Endothelial cell of umbilical vein (primary cell): ENCODE measurements at regions not wholly inside any gene's neighbourhood (a gene's known extent, or its start where the extent isn't known, plus 50 kb on each side); places are given as distances from the start of the nearest gene placed in this dataset.

Experiments used
- BruUV-seq: library from RNA; stranded (reverse); fragments of 400-500 nt; replicated peaks from 2 replicates; lab custom pipeline; 2021; lab: Mats Ljungman, UMichigan
- CTCF ChIA-PET: fragments of 300-600, 350-600 bp; sonication (Branson Sonifier 250); formaldehyde crosslinking; loops from one replicate; lab custom pipeline; 2021; ENCODE audit warnings: antibody characterized with exemption, inconsistent platforms; lab: Charles Lee
- POLR2A ChIA-PET: fragments of 300-600, 350-600 bp; sonication (Branson Sonifier 250); formaldehyde crosslinking; loops from one replicate; lab custom pipeline; 2021; ENCODE audit warnings: antibody characterized with exemption, inconsistent platforms; lab: Charles Lee
- DNase-seq: peaks from one replicate; pipeline ENCODE4 v3.0.0-alpha.2; 2011; ENCODE audit warnings: low read depth, low spot score
- FAIRE-seq: peaks from 2 replicates; lab custom pipeline; 2011; peaks lifted over from hg19 to GRCh38; lab: Jason Lieb, UNC
- H2AFZ ChIP-seq: 2 replicates; pipeline ENCODE4 v1.6.0; 2012; ENCODE audit warnings: low read depth, low read length, control low read depth, inconsistent platforms
- H3K27ac ChIP-seq: 2 replicates; pipeline ENCODE4 v1.5.1; 2011; ENCODE audit warnings: low read depth, mild to moderate bottlenecking, control low read depth, low read length, moderate library complexity; ENCODE audit not compliant: insufficient read depth
- H3K27me3 ChIP-seq, 2 experiments: 2 replicates each; pipeline versions ENCODE4 v1.6.0 to v1.6.1; 2011; ENCODE audit warnings: low read length in 2 of 2, mixed read lengths in 1 of 2; ENCODE audit not compliant: control insufficient read depth in 2 of 2, insufficient read depth in 2 of 2
- H3K36me3 ChIP-seq, 2 experiments: 2 replicates in 1 of 2; 3 replicates in 1 of 2; pipeline ENCODE4 v1.5.1; 2011; ENCODE audit warnings: low read length in 2 of 2, mild to moderate bottlenecking in 1 of 2, moderate library complexity in 1 of 2; ENCODE audit not compliant: control insufficient read depth in 2 of 2, insufficient read depth in 2 of 2; ENCODE audit errors: extremely low read depth in 1 of 2
- H3K4me1 ChIP-seq: 3 replicates; pipeline ENCODE4 v1.5.1; 2011; ENCODE audit warnings: mild to moderate bottlenecking, low read length; ENCODE audit not compliant: control insufficient read depth, insufficient read depth; ENCODE audit errors: extremely low read depth
- H3K4me2 ChIP-seq: 2 replicates; pipeline ENCODE4 v1.6.1; 2011; ENCODE audit warnings: low read length, control low read depth, mixed read lengths; ENCODE audit not compliant: insufficient read depth
- H3K4me3 ChIP-seq, 3 experiments: fragments of 200-600 bp in 1 of 3; sonication (generic), shearing (Covaris generic) in 1 of 3; replicated peaks in 1 of 3; 2 replicates each; pipeline ENCODE4 v1.5.1; 2011 to 2016; ENCODE audit warnings: control low read depth in 3 of 3, low read length in 3 of 3, mild to moderate bottlenecking in 2 of 3, inconsistent platforms in 1 of 3, low read depth in 1 of 3, moderate library complexity in 1 of 3; ENCODE audit not compliant: insufficient read depth in 1 of 3
- H3K79me2 ChIP-seq: 2 replicates; pipeline ENCODE4 v1.6.0; 2012; ENCODE audit warnings: low read length, inconsistent platforms; ENCODE audit not compliant: control insufficient read depth, insufficient read depth
- H3K9ac ChIP-seq: replicated peaks from 2 replicates; pipeline ENCODE3; 2011; ENCODE audit warnings: low read length, control low read depth; ENCODE audit not compliant: insufficient read depth; ENCODE audit errors: extremely low read depth
- H3K9me1 ChIP-seq: replicated peaks from 3 replicates; pipeline ENCODE4 v1.6.0; 2011; ENCODE audit warnings: mild to moderate bottlenecking, low read length; ENCODE audit not compliant: control insufficient read depth, insufficient read depth; ENCODE audit errors: extremely low read depth
- H3K9me3 ChIP-seq: replicated peaks from 2 replicates; pipeline ENCODE4 v1.5.1; 2012; ENCODE audit warnings: low read length, inconsistent platforms; ENCODE audit not compliant: control insufficient read depth, insufficient read depth
- H4K20me1 ChIP-seq: replicated peaks from 2 replicates; pipeline ENCODE3; 2011; ENCODE audit warnings: mild to moderate bottlenecking, low read length; ENCODE audit not compliant: control insufficient read depth, insufficient read depth; ENCODE audit errors: extremely low read depth
- EZH2 ChIP-seq: IDR thresholded peaks from 2 replicates; pipeline ENCODE4 v1.6.1; 2012; ENCODE audit warnings: borderline replicate concordance, low read depth, mild to moderate bottlenecking, moderate library complexity, low read length, inconsistent platforms; ENCODE audit not compliant: severe bottlenecking
- FOS ChIP-seq: IDR thresholded peaks from 2 replicates; pipeline ENCODE4 v1.6.1; 2011; ENCODE audit warnings: mild to moderate bottlenecking, low read length, moderate library complexity, borderline replicate concordance; ENCODE audit not compliant: insufficient read depth
- GATA2 ChIP-seq: IDR thresholded peaks from 2 replicates; pipeline ENCODE4 v1.7.0; 2011; ENCODE audit warnings: low read depth, mild to moderate bottlenecking, moderate library complexity, mixed read lengths, low read length; ENCODE audit not compliant: insufficient read length, insufficient read depth
- JUN ChIP-seq: IDR thresholded peaks from 2 replicates; pipeline ENCODE4 v1.6.1; 2011; ENCODE audit warnings: borderline replicate concordance, low read depth; ENCODE audit not compliant: insufficient read length, insufficient read depth
- MYC ChIP-seq: IDR thresholded peaks from one replicate; pipeline ENCODE4 v1.6.1; 2011; ENCODE audit warnings: mild to moderate bottlenecking, low read depth, low read length
- POLR2A ChIP-seq: IDR thresholded peaks from 2 replicates; pipeline ENCODE4 v1.6.1; 2012; ENCODE audit warnings: low read depth, mild to moderate bottlenecking, control low read depth, low read length
- POLR2AphosphoS5 ChIP-seq: IDR thresholded peaks from 2 replicates; pipeline ENCODE4 v1.6.1; 2012; ENCODE audit warnings: low read depth, mild to moderate bottlenecking, control low read depth, low read length, moderate library complexity; ENCODE audit not compliant: insufficient read depth
- dilution Hi-C: fragments of 300-500 bp; cut with MboI; formaldehyde crosslinking; loops from one replicate; pipeline ENCODE4 v1.15.0; 2019; ENCODE audit warnings: low sequenced_read_pairs; ENCODE audit not compliant: extremely low pct_ligation_motif_present
- intact Hi-C: fragments of 100-400 bp; cut with micrococcal nuclease; formaldehyde crosslinking; loops from one replicate; pipeline ENCODE4 v1.10.0; 2022
- TF ChIP-seq, protein P1 (sequence below), 2 donors: IDR thresholded peaks; 1 replicate in 1 of 2; 2 replicates in 1 of 2; pipeline ENCODE4 v1.5.1; 2011; ENCODE audit warnings: low read length in 2 of 2, mild to moderate bottlenecking in 2 of 2, moderate library complexity in 2 of 2, control low read depth in 1 of 2, inconsistent platforms in 1 of 2, low read depth in 1 of 2; ENCODE audit not compliant: insufficient read depth in 1 of 2; ENCODE audit errors: extremely low read depth in 1 of 2
- TF ChIP-seq, protein P2 (sequence below): IDR thresholded peaks from 2 replicates; pipeline ENCODE4 v1.6.1; 2011; ENCODE audit not compliant: insufficient read depth, insufficient read length

DNA sequence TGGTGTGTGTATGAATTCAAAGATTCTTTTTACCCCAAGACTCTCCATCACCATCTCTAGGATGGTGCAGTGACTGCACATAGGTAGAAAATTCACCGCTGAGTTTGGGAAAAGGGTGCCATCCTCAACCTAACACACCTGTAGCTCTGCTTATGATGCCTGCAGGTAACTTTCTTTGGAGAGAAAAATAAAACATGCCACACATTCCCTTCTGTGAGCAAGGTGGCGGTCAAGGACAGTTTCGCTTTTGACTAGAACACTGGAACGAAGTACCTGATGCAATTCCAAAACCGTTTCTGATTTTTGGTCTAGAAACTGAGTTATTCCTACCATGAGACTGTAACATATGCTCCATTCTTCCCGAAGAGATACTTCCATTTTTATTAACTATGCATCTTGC, 205.6 kb downstream of the FGFR2 start:
- ChIA-PET POLR2A (no interaction called here), CTCF (no interaction called here)
- no peak overlapping the region for H3K27ac ChIP-seq
- no peaks in the 10 kb centered on the region for H3K79me2 ChIP-seq
- no peaks in the 10 kb centered on the region for H3K9me1 ChIP-seq
- no peaks in the 10 kb centered on the region for H3K36me3 ChIP-seq
- BruUV-seq, result no TSS peak
- H4K20me1 ChIP-seq, result no peaks in the 10 kb centered on the region
- H3K9me3 ChIP-seq, result peaks cover 2% of the 10 kb centered on the region
- intact Hi-C loops (no loop called here), dilution Hi-C loops (no loop called here)
- H3K4me2 ChIP-seq, result no peak overlapping the region
- no peak for FAIRE-seq
- H3K27me3 ChIP-seq, result no peaks in the 10 kb centered on the region
- TF ChIP-seq, protein P1, sequence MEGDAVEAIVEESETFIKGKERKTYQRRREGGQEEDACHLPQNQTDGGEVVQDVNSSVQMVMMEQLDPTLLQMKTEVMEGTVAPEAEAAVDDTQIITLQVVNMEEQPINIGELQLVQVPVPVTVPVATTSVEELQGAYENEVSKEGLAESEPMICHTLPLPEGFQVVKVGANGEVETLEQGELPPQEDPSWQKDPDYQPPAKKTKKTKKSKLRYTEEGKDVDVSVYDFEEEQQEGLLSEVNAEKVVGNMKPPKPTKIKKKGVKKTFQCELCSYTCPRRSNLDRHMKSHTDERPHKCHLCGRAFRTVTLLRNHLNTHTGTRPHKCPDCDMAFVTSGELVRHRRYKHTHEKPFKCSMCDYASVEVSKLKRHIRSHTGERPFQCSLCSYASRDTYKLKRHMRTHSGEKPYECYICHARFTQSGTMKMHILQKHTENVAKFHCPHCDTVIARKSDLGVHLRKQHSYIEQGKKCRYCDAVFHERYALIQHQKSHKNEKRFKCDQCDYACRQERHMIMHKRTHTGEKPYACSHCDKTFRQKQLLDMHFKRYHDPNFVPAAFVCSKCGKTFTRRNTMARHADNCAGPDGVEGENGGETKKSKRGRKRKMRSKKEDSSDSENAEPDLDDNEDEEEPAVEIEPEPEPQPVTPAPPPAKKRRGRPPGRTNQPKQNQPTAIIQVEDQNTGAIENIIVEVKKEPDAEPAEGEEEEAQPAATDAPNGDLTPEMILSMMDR (IDR thresholded peaks at IDR 0.05; ENCODE audit: extremely low read depth in 1 of 2, insufficient read depth in 1 of 2, low read depth in 1 of 2, low read length in 2 of 2), result no peak
- TF ChIP-seq POLR2AphosphoS5 (no peak), FOS (no peak), GATA2 (no peak), MYC (no peak), EZH2 (no peak), POLR2A (no peak), JUN (no peak)
- TF ChIP-seq, protein P2, sequence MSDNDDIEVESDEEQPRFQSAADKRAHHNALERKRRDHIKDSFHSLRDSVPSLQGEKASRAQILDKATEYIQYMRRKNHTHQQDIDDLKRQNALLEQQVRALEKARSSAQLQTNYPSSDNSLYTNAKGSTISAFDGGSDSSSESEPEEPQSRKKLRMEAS, result no peak
- H3K4me1 ChIP-seq, result no peaks in the 10 kb centered on the region
- H2AFZ ChIP-seq, result no peak overlapping the region
- H3K4me3 ChIP-seq, result no peak overlapping the region
- DNase-seq, result no peak
- no peak overlapping the region for H3K9ac ChIP-seq
